HEK293 (cell line): ENCODE measurements at regions not wholly inside any gene's neighbourhood (a gene's known extent, or its start where the extent isn't known, plus 50 kb on each side); places are given as distances from the start of the nearest gene placed in this dataset.

Experiments
- ZFP37 ChIP-seq: fragments of 450-650 bp; formaldehyde crosslinking; IDR thresholded peaks from 2 replicates; pipeline ENCODE4 v1.5.1; 2016; ENCODE audit warnings: missing biosample characterization, missing genetic modification characterization
- ZNF707 ChIP-seq: fragments of 450-650 bp; formaldehyde crosslinking; IDR thresholded peaks from 2 replicates; pipeline ENCODE4 v1.5.1; 2016; ENCODE audit warnings: missing biosample characterization, missing genetic modification characterization

- TF ChIP-seq ZNF707, result no peak
- no peak for TF ChIP-seq ZFP37 (tag by site-specific recombination)
Measured at GRCh38 chr12:74917743-74918142, 291.9 kb downstream of the KCNC2 start.
